ENCODE measurements at regions not wholly inside any gene's neighbourhood (a gene's known extent, or its start where the extent isn't known, plus 50 kb on each side); places are given as distances from the start of the nearest gene placed in this dataset.

- TF ChIP-seq, protein P1, sequence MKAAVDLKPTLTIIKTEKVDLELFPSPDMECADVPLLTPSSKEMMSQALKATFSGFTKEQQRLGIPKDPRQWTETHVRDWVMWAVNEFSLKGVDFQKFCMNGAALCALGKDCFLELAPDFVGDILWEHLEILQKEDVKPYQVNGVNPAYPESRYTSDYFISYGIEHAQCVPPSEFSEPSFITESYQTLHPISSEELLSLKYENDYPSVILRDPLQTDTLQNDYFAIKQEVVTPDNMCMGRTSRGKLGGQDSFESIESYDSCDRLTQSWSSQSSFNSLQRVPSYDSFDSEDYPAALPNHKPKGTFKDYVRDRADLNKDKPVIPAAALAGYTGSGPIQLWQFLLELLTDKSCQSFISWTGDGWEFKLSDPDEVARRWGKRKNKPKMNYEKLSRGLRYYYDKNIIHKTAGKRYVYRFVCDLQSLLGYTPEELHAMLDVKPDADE (IDR thresholded peaks at IDR 0.05), result no peak
- TF ChIP-seq NANOG (IDR thresholded peaks at IDR 0.05; ENCODE audit: borderline replicate concordance) (no peak), JUNB (IDR thresholded peaks at IDR 0.05; ENCODE audit: unreplicated experiment) (no peak), EZH2 (IDR thresholded peaks at IDR 0.05; ENCODE audit: low read depth, unreplicated experiment) (no peak), EZH2phosphoT487 (IDR thresholded peaks at IDR 0.05; ENCODE audit: unreplicated experiment) (no peak)
Measured at GRCh38 chr13:83498045-83498444, 384.2 kb downstream of the SLITRK1 start (continued).

DNA sequence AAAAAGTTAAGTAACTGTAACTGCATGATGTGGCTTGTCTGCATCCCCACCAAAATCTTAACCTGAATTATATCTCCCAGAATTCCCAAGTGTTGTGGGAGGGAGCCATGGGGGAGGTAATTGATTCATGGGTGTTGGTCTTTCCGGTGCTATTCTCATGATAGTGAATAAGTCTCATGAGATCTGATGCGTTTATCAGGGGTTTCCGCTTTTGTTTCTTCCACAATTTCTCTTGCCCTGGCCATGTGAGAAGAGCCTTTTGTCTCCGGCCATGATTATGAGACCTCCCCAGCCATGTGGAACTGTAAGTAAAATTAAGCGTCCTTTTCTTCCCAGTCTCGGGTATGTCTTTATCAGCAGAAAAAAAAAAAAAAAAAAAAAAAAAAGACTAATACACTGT lies 385.8 kb downstream of the SLITRK1 start:
- Histone ChIP-seq H2AFZ (no peak overlapping the region), H3K4me2 (no peak overlapping the region), H3K4me3 (no peak overlapping the region), H3K4me1 (ENCODE audit: insufficient read depth) (no peaks in the 10 kb centered on the region), H3K27ac (ENCODE audit: low read depth) (no peak overlapping the region), H3K79me2 (replicated peaks; ENCODE audit: insufficient read depth) (no peaks in the 10 kb centered on the region), H3K9me2 (ENCODE audit: insufficient read depth) (no peaks in the 10 kb centered on the region), H3F3A (replicated peaks; ENCODE audit: low read depth) (no peaks in the 10 kb centered on the region), H4K20me1 (replicated peaks; ENCODE audit: insufficient read depth) (no peaks in the 10 kb centered on the region), H3K27me3 (ENCODE audit: insufficient read depth) (no peaks in the 10 kb centered on the region), H3K36me3 (ENCODE audit: insufficient read depth) (no peaks in the 10 kb centered on the region)
- no peak for ATAC-seq
- Mint-ChIP-seq H3K4me1 (no peaks in the 10 kb centered on the region), H3K27me3 (ENCODE audit: insufficient read depth, low read depth, poor library complexity) (peaks cover 1% of the 10 kb centered on the region), H3K36me3 (ENCODE audit: low read depth) (no peaks in the 10 kb centered on the region), H3K9me3 (no peaks in the 10 kb centered on the region), H3K4me3 (no peak overlapping the region), H3K27ac (no peak overlapping the region)
- DNase-seq (ENCODE audit: low spot score), result no peak
- no peak for TF ChIP-seq EZH2phosphoT487 (IDR thresholded peaks at IDR 0.05; ENCODE audit: unreplicated experiment)
- no peak for TF ChIP-seq CTCF (conservative IDR thresholded peaks at IDR 0.05; ENCODE audit: low read depth in 2 of 2)
- TF ChIP-seq STAT1 (IDR thresholded peaks at IDR 0.05; ENCODE audit: unreplicated experiment), result no peak
- TF ChIP-seq, protein P2, sequence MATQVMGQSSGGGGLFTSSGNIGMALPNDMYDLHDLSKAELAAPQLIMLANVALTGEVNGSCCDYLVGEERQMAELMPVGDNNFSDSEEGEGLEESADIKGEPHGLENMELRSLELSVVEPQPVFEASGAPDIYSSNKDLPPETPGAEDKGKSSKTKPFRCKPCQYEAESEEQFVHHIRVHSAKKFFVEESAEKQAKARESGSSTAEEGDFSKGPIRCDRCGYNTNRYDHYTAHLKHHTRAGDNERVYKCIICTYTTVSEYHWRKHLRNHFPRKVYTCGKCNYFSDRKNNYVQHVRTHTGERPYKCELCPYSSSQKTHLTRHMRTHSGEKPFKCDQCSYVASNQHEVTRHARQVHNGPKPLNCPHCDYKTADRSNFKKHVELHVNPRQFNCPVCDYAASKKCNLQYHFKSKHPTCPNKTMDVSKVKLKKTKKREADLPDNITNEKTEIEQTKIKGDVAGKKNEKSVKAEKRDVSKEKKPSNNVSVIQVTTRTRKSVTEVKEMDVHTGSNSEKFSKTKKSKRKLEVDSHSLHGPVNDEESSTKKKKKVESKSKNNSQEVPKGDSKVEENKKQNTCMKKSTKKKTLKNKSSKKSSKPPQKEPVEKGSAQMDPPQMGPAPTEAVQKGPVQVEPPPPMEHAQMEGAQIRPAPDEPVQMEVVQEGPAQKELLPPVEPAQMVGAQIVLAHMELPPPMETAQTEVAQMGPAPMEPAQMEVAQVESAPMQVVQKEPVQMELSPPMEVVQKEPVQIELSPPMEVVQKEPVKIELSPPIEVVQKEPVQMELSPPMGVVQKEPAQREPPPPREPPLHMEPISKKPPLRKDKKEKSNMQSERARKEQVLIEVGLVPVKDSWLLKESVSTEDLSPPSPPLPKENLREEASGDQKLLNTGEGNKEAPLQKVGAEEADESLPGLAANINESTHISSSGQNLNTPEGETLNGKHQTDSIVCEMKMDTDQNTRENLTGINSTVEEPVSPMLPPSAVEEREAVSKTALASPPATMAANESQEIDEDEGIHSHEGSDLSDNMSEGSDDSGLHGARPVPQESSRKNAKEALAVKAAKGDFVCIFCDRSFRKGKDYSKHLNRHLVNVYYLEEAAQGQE (IDR thresholded peaks at IDR 0.05; ENCODE audit: unreplicated experiment), result no peak
- TF ChIP-seq, protein P1 (IDR thresholded peaks at IDR 0.05), result no peak
- no peak for TF ChIP-seq CREB1 (CRISPR knock-in tag; IDR thresholded peaks at IDR 0.05; ENCODE audit: low read depth)
- TF ChIP-seq NANOG (IDR thresholded peaks at IDR 0.05; ENCODE audit: borderline replicate concordance), result no peak
- no peak for TF ChIP-seq JUNB (IDR thresholded peaks at IDR 0.05; ENCODE audit: unreplicated experiment)
- TF ChIP-seq ZNF462 (CRISPR knock-in tag; IDR thresholded peaks at IDR 0.05), result no peak
- no peak for TF ChIP-seq ZNF114 (CRISPR knock-in tag; IDR thresholded peaks at IDR 0.05)
